ENCODE measurements at regions not wholly inside any gene's neighbourhood (a gene's known extent, or its start where the extent isn't known, plus 50 kb on each side); places are given as distances from the start of the nearest gene placed in this dataset.

DNA sequence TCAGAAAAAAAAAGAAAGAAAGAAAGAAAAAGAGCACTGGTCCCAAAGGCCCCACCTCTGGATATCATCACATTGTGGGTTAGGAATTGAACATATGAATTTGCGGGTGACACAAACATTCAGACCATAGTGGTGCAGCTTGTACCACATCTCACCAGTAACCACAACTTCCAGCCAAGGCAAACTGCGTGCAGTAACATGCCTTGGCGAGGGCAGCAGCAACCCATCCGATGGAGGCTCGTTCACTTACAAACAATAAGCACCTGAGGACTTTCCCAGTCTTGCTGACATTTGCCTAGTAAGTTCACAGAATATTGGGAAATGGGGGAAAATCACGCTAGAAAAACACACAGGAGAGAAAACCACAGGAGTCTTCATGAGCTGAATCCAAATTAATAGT lies 508.1 kb downstream of the ZNF608 start:
- TF ChIP-seq CTCF (IDR thresholded peaks at IDR 0.05): no peak
- ATAC-seq (no peak), DNase-seq (no peak)
- intact Hi-C loops (cut with micrococcal nuclease): no loop called here
- no peak overlapping the region for H3K4me3 Mint-ChIP-seq
- no peaks in the 10 kb centered on the region for H3K36me3 Mint-ChIP-seq (ENCODE audit: low read depth)
- H3K27me3 Mint-ChIP-seq: no peaks in the 10 kb centered on the region
- CTCF ChIA-PET: no interaction called here
- no peak overlapping the region for H3K27ac Mint-ChIP-seq
- peaks cover 2% of the 10 kb centered on the region for H3K9me3 Mint-ChIP-seq
- no peaks in the 10 kb centered on the region for H3K4me1 Mint-ChIP-seq (ENCODE audit: low read depth)
- POLR2A ChIA-PET: interaction anchor here (0.7 kb wide), 1 partner anchor 377 kb away, joined by 3 read pairs; no protein-coding TSS in a partner anchor

DNA sequence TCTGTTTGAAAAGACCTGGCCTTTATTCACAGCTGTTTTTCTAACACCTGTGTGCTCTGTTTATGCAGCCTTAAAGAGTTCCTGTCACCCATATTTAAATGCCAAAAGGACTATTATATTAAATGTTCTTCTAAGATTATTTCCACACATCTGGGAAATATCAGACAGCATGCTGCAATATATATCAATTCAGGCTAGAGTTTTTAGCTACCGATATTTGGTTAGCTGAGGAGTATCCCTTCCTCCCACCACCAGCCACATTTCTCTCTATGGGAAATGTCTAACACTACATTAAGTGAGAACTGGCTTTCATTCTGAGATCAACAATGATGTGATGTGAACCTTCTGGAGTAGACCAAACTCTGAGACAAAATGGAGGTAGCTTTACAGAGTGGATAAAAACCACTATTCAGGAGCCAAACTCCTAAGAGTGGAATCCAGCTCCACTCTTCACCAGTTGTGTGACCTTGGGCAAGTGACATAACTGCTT lies 509.2 kb downstream of the ZNF608 start:
- POLR2A ChIA-PET: no interaction called here
- no peaks in the 10 kb centered on the region for H3K4me1 Mint-ChIP-seq (ENCODE audit: low read depth)
- no peak overlapping the region for H3K27ac Mint-ChIP-seq
- intact Hi-C loops (cut with micrococcal nuclease): no loop called here
- DNase-seq (no peak), ATAC-seq (no peak)
- H3K27me3 Mint-ChIP-seq: no peaks in the 10 kb centered on the region
- CTCF ChIA-PET: no interaction called here
- H3K9me3 Mint-ChIP-seq: peaks cover 2% of the 10 kb centered on the region
- no peaks in the 10 kb centered on the region for H3K36me3 Mint-ChIP-seq (ENCODE audit: low read depth)
- TF ChIP-seq CTCF (IDR thresholded peaks at IDR 0.05): no peak
- H3K4me3 Mint-ChIP-seq: no peak overlapping the region

DNA sequence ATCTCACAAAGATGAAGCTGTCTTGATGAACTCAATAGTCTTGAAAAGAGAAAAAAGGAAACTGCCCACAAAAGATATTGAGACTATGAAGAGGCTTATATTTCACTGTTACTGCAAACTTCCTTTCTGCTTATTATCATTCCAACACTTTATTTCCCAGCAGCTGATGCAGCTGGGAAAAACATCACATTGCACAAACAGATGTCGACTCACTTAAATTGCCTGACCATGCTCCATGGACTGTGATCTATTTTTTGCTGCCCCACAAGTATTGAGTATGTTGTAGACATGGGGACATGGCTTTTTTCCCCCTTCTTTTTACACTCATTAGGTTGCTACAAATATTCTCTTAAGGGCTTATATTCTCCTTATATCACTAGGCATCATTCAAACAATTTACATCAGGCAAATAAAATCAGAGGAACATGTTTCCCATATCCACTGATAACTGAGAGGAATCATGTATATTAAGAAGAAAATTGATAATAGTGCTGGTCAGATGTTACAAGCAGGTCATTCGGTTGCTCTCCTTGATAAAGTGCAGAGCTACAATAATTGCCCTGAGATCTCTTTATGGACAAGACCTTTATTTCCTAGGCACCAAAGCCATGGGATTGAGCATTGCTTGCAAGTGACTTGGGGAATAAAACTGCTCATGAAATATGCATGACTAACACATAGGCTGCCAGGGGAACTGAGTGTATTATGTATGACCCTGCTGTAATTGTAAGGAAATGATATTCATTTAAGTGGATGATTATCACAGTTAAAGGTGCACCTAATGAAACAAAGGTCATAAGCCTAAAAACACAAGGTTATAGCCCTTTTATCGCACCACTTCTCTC lies 509.9 kb downstream of the ZNF608 start:
- no peaks in the 10 kb centered on the region for H3K27me3 Mint-ChIP-seq
- CTCF ChIA-PET: no interaction called here
- intact Hi-C loops (cut with micrococcal nuclease): no loop called here
- TF ChIP-seq CTCF (IDR thresholded peaks at IDR 0.05): no peak
- DNase-seq: no peak
- H3K27ac Mint-ChIP-seq: no peak overlapping the region
- peaks cover 2% of the 10 kb centered on the region for H3K9me3 Mint-ChIP-seq
- H3K36me3 Mint-ChIP-seq (ENCODE audit: low read depth): no peaks in the 10 kb centered on the region
- no peaks in the 10 kb centered on the region for H3K4me1 Mint-ChIP-seq (ENCODE audit: low read depth)
- no peak overlapping the region for H3K4me3 Mint-ChIP-seq
- POLR2A ChIA-PET: no interaction called here
- ATAC-seq: no peak

DNA sequence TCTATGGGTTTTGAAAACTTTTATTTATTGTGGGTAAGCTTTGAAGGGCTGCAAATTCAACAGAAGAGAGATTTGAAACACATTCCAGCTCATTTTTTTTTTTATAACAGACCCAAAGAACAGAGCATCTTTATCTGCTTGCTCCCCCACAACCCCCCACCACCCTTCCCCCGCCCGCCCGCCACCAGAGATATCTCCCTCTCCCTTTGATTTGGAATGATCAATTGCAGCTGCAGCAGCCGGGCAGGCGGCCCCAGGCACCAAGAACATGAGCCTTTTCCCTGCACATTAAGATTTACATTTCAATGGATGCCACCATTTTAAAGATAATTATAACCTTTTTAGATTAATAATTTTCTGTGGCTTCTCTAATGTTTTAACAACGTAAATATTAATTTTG lies 510.9 kb downstream of the ZNF608 start:
- Mint-ChIP-seq H3K9me3 (peaks cover 2% of the 10 kb centered on the region), H3K27me3 (no peaks in the 10 kb centered on the region), H3K4me1 (ENCODE audit: low read depth) (no peaks in the 10 kb centered on the region), H3K36me3 (ENCODE audit: low read depth) (no peaks in the 10 kb centered on the region), H3K4me3 (no peak overlapping the region), H3K27ac (no peak overlapping the region)
- intact Hi-C loops (cut with micrococcal nuclease): no loop called here
- no peak for TF ChIP-seq CTCF (IDR thresholded peaks at IDR 0.05)
- ATAC-seq (no peak), DNase-seq (no peak)
- CTCF ChIA-PET: no interaction called here
- POLR2A ChIA-PET: no interaction called here

GRCh38 chr5:124234770-124235562 lies 511.5 kb downstream of the ZNF608 start:
- intact Hi-C loops (cut with micrococcal nuclease): no loop called here
- Mint-ChIP-seq H3K9me3 (peaks cover 2% of the 10 kb centered on the region), H3K27ac (no peak overlapping the region), H3K4me1 (ENCODE audit: low read depth) (no peaks in the 10 kb centered on the region), H3K4me3 (no peak overlapping the region), H3K36me3 (ENCODE audit: low read depth) (no peaks in the 10 kb centered on the region), H3K27me3 (no peaks in the 10 kb centered on the region)
- ChIA-PET POLR2A (no interaction called here), CTCF (no interaction called here)
- TF ChIP-seq CTCF (IDR thresholded peaks at IDR 0.05): no peak
- ATAC-seq (no peak), DNase-seq (no peak)
